MM.1S (cell line): ENCODE measurements at regions not wholly inside any gene's neighbourhood (a gene's known extent, or its start where the extent isn't known, plus 50 kb on each side); places are given as distances from the start of the nearest gene placed in this dataset.

Experiments
- DNase-seq: peaks from one replicate; pipeline ENCODE4 v3.0.0-alpha.2; 2015
- H2AFZ ChIP-seq: fragments of 300-600 bp; sonication (generic); 2 replicates; pipeline ENCODE4 v1.6.0; 2016; ENCODE audit warnings: antibody characterized with exemption, low read length
- H3F3A ChIP-seq: fragments of 300-600 bp; sonication (generic); 2 replicates; pipeline ENCODE4 v1.6.1; 2016; ENCODE audit warnings: mild to moderate bottlenecking, antibody characterized with exemption, low read length, moderate library complexity, mixed read lengths; ENCODE audit not compliant: insufficient read depth
- H3K27ac ChIP-seq: fragments of 300-600 bp; sonication (generic); 2 replicates; pipeline ENCODE4 v1.5.1; 2016; ENCODE audit warnings: mild to moderate bottlenecking, low read length
- H3K27me3 ChIP-seq: fragments of 300-600 bp; sonication (generic); replicated peaks from 2 replicates; pipeline ENCODE4 v1.6.0; 2016; ENCODE audit warnings: low read length; ENCODE audit not compliant: insufficient read depth
- H3K36me3 ChIP-seq: fragments of 300-600 bp; sonication (generic); replicated peaks from 2 replicates; pipeline ENCODE4 v1.6.1; 2016; ENCODE audit warnings: mild to moderate bottlenecking, low read length, mixed read lengths; ENCODE audit not compliant: insufficient read depth
- H3K4me1 ChIP-seq: fragments of 300-600 bp; sonication (generic); 2 replicates; pipeline ENCODE4 v1.6.1; 2016; ENCODE audit warnings: low read length, mixed read lengths
- H3K4me2 ChIP-seq: fragments of 300-600 bp; sonication (generic); 2 replicates; pipeline ENCODE4 v1.6.0; 2016; ENCODE audit warnings: low read depth, low read length
- H3K4me3 ChIP-seq: fragments of 300-600 bp; sonication (generic); 2 replicates; pipeline ENCODE4 v1.5.1; 2016; ENCODE audit warnings: low read length, mixed read lengths
- H3K79me2 ChIP-seq: fragments of 300-600 bp; sonication (generic); 2 replicates; pipeline ENCODE4 v1.6.1; 2016; ENCODE audit warnings: mixed run types, low read length, mixed read lengths
- H3K9ac ChIP-seq: fragments of 300-600 bp; sonication (generic); 2 replicates; pipeline ENCODE4 v1.6.1; 2016; ENCODE audit warnings: low read length, mixed read lengths
- H3K9me2 ChIP-seq: fragments of 300-600 bp; sonication (generic); replicated peaks from 2 replicates; pipeline ENCODE4 v1.6.1; 2016; ENCODE audit warnings: mild to moderate bottlenecking, low read length, mixed read lengths; ENCODE audit not compliant: insufficient read depth
- H3K9me3 ChIP-seq: fragments of 300-600 bp; sonication (generic); replicated peaks from 2 replicates; pipeline ENCODE4 v1.6.1; 2016; ENCODE audit warnings: mild to moderate bottlenecking, low read length, mixed read lengths; ENCODE audit not compliant: insufficient read depth
- H4K20me1 ChIP-seq: fragments of 300-600 bp; sonication (generic); 2 replicates; pipeline ENCODE4 v1.6.1; 2016; ENCODE audit warnings: mild to moderate bottlenecking, low read length, moderate library complexity, mixed read lengths; ENCODE audit not compliant: insufficient read depth
- CTCF ChIP-seq: fragments of 300-600 bp; sonication (generic); IDR thresholded peaks from 2 replicates; pipeline ENCODE4 v1.5.1; 2016; ENCODE audit warnings: antibody characterized with exemption, low read length, mixed read lengths
- EZH2 ChIP-seq: fragments of 300-600 bp; sonication (generic); optimal IDR thresholded peaks from 2 replicates; pipeline ENCODE3; 2017; ENCODE audit warnings: low read depth, mild to moderate bottlenecking, antibody characterized with exemption, low read length, mixed read lengths
- EZH2phosphoT487 ChIP-seq: fragments of 300-600 bp; sonication (generic); IDR thresholded peaks from 2 replicates; pipeline ENCODE4 v1.6.1; 2018; ENCODE audit warnings: antibody characterized with exemption, low read length

DNA sequence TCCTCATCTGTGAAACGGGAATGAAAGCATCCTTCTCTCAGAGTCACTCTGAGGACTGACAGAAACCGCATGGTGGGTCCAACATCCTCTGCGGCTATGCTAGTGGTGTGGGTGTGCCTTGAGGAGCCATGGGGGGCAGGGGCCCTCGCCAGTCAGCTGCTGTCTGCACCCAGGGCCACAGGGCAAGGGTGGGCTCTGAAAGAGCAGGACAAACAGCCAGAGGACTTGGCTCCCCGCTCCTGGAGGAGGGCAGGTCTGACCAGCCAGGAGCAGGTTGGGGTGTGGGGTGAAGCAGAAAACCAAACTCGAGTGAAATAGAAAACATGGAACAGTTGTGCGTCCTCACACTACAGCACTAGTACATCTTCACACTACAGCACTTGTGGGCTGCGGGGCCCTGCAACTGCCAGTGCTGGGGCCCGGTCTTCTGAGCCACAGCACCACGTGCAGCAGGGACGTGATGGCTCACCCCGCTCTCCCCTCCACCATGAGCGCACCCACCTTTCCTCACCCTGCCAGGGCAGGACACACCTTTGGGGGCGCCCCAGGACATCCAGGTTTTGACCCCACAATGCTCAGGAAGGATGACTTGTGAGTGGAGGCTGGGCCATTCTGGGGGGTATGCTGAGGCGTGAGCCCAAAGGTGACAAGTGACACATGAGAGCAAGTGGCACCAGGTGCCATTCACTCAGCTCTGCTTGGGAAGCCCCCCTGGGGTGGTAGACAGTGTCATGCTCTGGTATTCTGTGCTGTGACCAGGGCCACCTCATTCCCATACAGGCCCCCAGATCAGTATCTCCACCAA is 96.1 kb upstream of the RET start:
- Histone ChIP-seq H3K9me3 (no peaks in the 10 kb centered on the region), H3K9me2 (no peaks in the 10 kb centered on the region), H3K4me1 (no peaks in the 10 kb centered on the region), H3K36me3 (no peaks in the 10 kb centered on the region), H3K4me2 (no peak overlapping the region), H4K20me1 (no peaks in the 10 kb centered on the region), H3K9ac (no peak overlapping the region), H3K4me3 (no peak overlapping the region), H3K79me2 (no peaks in the 10 kb centered on the region), H2AFZ (no peak overlapping the region), H3K27me3 (no peaks in the 10 kb centered on the region), H3F3A (no peaks in the 10 kb centered on the region), H3K27ac (no peak overlapping the region)
- TF ChIP-seq CTCF (no peak), EZH2phosphoT487 (no peak), EZH2 (no peak)
- DNase-seq = no peak

DNA sequence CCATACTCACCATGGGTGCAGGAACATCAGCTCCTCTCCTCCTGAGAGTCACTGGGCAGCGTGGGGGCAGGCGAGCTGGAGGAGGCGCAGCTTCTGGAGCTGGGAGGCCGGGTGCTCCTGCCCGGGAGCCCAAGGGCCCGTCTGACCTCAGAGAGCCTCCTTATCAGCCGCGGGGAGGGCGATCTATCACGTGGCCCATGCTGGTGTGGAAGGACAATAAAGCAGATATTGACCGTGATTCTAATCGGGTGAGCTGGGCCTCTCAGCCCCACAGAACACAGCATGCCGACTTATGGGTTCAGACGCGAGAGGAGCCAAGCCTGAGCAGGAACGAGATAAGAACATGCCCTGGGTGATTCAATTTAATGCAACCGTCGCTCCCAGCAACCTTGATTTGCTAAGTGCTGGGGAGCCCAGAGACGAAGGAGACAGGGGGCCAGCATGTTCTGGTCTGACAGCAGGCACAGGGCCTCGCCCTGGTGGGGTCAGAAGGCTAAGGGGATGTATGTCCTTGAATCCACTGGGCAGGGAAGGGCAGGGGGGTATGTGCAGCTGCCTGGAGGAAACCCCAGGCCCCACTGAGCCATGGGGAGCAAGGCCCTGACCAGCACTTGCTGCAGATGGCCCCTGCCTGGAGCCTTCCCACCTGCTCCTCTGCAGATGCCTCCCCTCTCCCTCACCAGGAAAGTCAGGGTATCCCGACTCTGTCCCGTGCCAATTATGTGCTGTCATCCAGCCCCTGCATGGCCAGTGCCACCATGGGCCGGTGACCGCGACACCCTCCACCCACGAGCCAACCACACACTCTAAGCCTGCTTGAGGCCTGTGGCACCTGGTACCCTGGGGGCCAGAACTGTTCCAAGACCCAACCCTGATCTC is 95.3 kb upstream of the RET start:
- Histone ChIP-seq H3K9ac (no peak overlapping the region), H3K9me3 (no peaks in the 10 kb centered on the region), H2AFZ (no peak overlapping the region), H3K79me2 (no peaks in the 10 kb centered on the region), H4K20me1 (no peaks in the 10 kb centered on the region), H3K4me2 (no peak overlapping the region), H3K36me3 (no peaks in the 10 kb centered on the region), H3K9me2 (no peaks in the 10 kb centered on the region), H3K4me1 (no peaks in the 10 kb centered on the region), H3F3A (no peaks in the 10 kb centered on the region), H3K27me3 (no peaks in the 10 kb centered on the region), H3K27ac (no peak overlapping the region), H3K4me3 (no peak overlapping the region)
- no peak for DNase-seq
- no peak for TF ChIP-seq CTCF
- TF ChIP-seq EZH2 = no peak
- TF ChIP-seq EZH2phosphoT487 = no peak

GRCh38 chr10:42982891-42983506 is 93.9 kb upstream of the RET start:
- H3K4me1 ChIP-seq = no peaks in the 10 kb centered on the region
- H3K27ac ChIP-seq = no peak overlapping the region
- no peaks in the 10 kb centered on the region for H3K27me3 ChIP-seq
- no peak overlapping the region for H3K4me3 ChIP-seq
- DNase-seq = no peak
- no peaks in the 10 kb centered on the region for H4K20me1 ChIP-seq
- H3K9me3 ChIP-seq = no peaks in the 10 kb centered on the region
- no peaks in the 10 kb centered on the region for H3K9me2 ChIP-seq
- no peak overlapping the region for H3K9ac ChIP-seq
- TF ChIP-seq EZH2phosphoT487 = no peak
- TF ChIP-seq EZH2 = no peak
- TF ChIP-seq CTCF = no peak
- H3K4me2 ChIP-seq = no peak overlapping the region
- H2AFZ ChIP-seq = no peak overlapping the region
- no peaks in the 10 kb centered on the region for H3F3A ChIP-seq
- H3K36me3 ChIP-seq = no peaks in the 10 kb centered on the region
- no peaks in the 10 kb centered on the region for H3K79me2 ChIP-seq
